ENCODE measurements at regions not wholly inside any gene's neighbourhood (a gene's known extent, or its start where the extent isn't known, plus 50 kb on each side); places are given as distances from the start of the nearest gene placed in this dataset.

DNA sequence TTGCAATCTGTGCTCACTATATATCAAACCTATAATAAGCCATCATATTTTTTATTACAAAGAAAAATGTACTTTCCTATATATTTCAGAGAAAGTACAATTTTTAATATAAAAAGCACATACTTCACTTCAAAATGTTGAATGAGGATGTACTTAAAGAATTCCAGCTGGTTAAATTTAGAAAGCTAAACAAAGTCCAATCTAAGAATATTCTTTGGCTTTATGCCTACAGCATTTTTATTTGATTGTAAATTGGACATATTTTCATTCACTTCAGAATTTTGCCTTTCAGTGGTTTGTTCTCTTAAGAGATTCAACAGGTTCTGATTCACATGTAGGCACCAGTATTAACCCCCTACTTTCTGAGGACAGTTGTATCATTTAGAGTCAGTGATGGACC is 533.8 kb downstream of the CAAP1 start:
- no peaks in the 10 kb centered on the region for H3K4me1 ChIP-seq (ENCODE audit: insufficient read depth, low read length, poor library complexity, severe bottlenecking)
- H3K79me2 ChIP-seq (ENCODE audit: insufficient read depth, low read length), result no peaks in the 10 kb centered on the region
- TF ChIP-seq, protein P1, sequence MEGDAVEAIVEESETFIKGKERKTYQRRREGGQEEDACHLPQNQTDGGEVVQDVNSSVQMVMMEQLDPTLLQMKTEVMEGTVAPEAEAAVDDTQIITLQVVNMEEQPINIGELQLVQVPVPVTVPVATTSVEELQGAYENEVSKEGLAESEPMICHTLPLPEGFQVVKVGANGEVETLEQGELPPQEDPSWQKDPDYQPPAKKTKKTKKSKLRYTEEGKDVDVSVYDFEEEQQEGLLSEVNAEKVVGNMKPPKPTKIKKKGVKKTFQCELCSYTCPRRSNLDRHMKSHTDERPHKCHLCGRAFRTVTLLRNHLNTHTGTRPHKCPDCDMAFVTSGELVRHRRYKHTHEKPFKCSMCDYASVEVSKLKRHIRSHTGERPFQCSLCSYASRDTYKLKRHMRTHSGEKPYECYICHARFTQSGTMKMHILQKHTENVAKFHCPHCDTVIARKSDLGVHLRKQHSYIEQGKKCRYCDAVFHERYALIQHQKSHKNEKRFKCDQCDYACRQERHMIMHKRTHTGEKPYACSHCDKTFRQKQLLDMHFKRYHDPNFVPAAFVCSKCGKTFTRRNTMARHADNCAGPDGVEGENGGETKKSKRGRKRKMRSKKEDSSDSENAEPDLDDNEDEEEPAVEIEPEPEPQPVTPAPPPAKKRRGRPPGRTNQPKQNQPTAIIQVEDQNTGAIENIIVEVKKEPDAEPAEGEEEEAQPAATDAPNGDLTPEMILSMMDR (conservative IDR thresholded peaks at IDR 0.05; ENCODE audit: low read length), result no peak
- TF ChIP-seq EZH2phosphoT487 (IDR thresholded peaks at IDR 0.05; ENCODE audit: borderline replicate concordance), result no peak
- H3K9me2 ChIP-seq (replicated peaks; ENCODE audit: low read depth, low read length), result no peaks in the 10 kb centered on the region
- no peak overlapping the region for H3K4me2 ChIP-seq (ENCODE audit: low read depth, low read length, poor library complexity, severe bottlenecking)
- H2AFZ ChIP-seq (ENCODE audit: low read length), result no peak overlapping the region
- no peaks in the 10 kb centered on the region for H3K36me3 ChIP-seq (ENCODE audit: insufficient read depth, low read length)
- no peak overlapping the region for H3K4me3 ChIP-seq (ENCODE audit: low read length, poor library complexity, severe bottlenecking)
- no peaks in the 10 kb centered on the region for H3K27me3 ChIP-seq (ENCODE audit: insufficient read depth, low read length, poor library complexity, severe bottlenecking)
- H3F3A ChIP-seq (ENCODE audit: low read depth), result no peaks in the 10 kb centered on the region
- no peak overlapping the region for H3K9ac ChIP-seq (ENCODE audit: low read depth, low read length, poor library complexity, severe bottlenecking)
- H3K9me3 ChIP-seq (ENCODE audit: insufficient read depth, low read depth, low read length), result no peaks in the 10 kb centered on the region
- no peaks in the 10 kb centered on the region for H4K20me1 ChIP-seq (ENCODE audit: insufficient read depth, low read length, poor library complexity, severe bottlenecking)

DNA sequence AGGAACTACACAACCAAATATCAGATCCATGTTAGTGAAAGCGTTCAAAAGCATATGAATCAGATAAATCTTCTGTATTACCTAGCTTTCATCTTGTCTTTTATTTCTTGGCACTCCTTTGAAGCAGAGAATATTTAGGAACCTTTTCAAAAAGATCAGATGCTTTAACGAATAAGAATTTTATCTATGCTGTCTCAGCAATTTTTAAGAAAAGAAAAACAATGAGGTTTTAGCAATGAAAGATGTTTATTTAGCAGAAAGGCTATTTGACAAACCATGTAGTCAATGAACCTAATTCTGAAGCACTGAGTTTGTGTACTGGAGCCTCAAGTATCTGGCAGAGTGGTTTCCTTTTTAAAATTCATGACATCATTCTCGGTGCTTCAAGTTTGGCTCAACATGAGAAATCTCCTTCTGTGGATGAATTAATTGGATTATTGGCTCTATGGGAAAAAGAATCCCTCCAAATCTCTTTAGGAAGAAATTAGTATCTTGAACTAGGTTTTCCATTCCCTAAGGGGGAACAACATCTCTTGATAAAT is 534.7 kb downstream of the CAAP1 start:
- TF ChIP-seq, protein P1 (conservative IDR thresholded peaks at IDR 0.05; ENCODE audit: low read length), result no peak
- TF ChIP-seq EZH2phosphoT487 (IDR thresholded peaks at IDR 0.05; ENCODE audit: borderline replicate concordance), result no peak
- Histone ChIP-seq H3K4me1 (ENCODE audit: insufficient read depth, low read length, poor library complexity, severe bottlenecking) (no peaks in the 10 kb centered on the region), H2AFZ (ENCODE audit: low read length) (no peak overlapping the region), H3K9me2 (replicated peaks; ENCODE audit: low read depth, low read length) (no peaks in the 10 kb centered on the region), H3K9ac (ENCODE audit: low read depth, low read length, poor library complexity, severe bottlenecking) (no peak overlapping the region), H3K4me3 (ENCODE audit: low read length, poor library complexity, severe bottlenecking) (no peak overlapping the region), H3K4me2 (ENCODE audit: low read depth, low read length, poor library complexity, severe bottlenecking) (no peak overlapping the region), H3K36me3 (ENCODE audit: insufficient read depth, low read length) (no peaks in the 10 kb centered on the region), H3K9me3 (ENCODE audit: insufficient read depth, low read depth, low read length) (no peaks in the 10 kb centered on the region), H3K27me3 (ENCODE audit: insufficient read depth, low read length, poor library complexity, severe bottlenecking) (no peaks in the 10 kb centered on the region), H4K20me1 (ENCODE audit: insufficient read depth, low read length, poor library complexity, severe bottlenecking) (no peaks in the 10 kb centered on the region), H3K79me2 (ENCODE audit: insufficient read depth, low read length) (no peaks in the 10 kb centered on the region), H3F3A (ENCODE audit: low read depth) (no peaks in the 10 kb centered on the region)

DNA sequence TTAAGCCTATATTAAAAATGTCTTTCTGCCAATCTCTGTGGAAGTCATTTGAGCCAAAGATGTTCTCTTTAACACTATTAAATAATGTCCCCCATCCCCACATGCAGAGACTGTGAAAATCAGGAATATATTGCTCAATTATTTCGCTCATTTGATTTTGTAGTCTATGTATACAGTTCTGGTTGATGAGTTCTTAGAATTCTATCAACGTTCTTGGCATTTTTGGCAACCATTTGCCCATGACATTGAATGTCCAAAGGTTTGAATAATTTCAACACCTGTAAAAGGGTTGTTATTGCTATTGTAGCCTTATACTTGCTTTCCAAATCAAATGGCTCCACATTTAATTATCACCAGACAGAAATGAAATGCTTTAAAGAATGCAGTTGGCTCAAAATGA is 536.1 kb downstream of the CAAP1 start:
- H3K4me2 ChIP-seq (ENCODE audit: low read depth, low read length, poor library complexity, severe bottlenecking), result no peak overlapping the region
- H3K4me1 ChIP-seq (ENCODE audit: insufficient read depth, low read length, poor library complexity, severe bottlenecking), result no peaks in the 10 kb centered on the region
- no peaks in the 10 kb centered on the region for H3K9me3 ChIP-seq (ENCODE audit: insufficient read depth, low read depth, low read length)
- H4K20me1 ChIP-seq (ENCODE audit: insufficient read depth, low read length, poor library complexity, severe bottlenecking), result no peaks in the 10 kb centered on the region
- no peak overlapping the region for H2AFZ ChIP-seq (ENCODE audit: low read length)
- TF ChIP-seq EZH2phosphoT487 (IDR thresholded peaks at IDR 0.05; ENCODE audit: borderline replicate concordance), result no peak
- TF ChIP-seq, protein P1 (conservative IDR thresholded peaks at IDR 0.05; ENCODE audit: low read length), result no peak
- no peak overlapping the region for H3K9ac ChIP-seq (ENCODE audit: low read depth, low read length, poor library complexity, severe bottlenecking)
- no peaks in the 10 kb centered on the region for H3K9me2 ChIP-seq (replicated peaks; ENCODE audit: low read depth, low read length)
- no peaks in the 10 kb centered on the region for H3F3A ChIP-seq (ENCODE audit: low read depth)
- no peaks in the 10 kb centered on the region for H3K79me2 ChIP-seq (ENCODE audit: insufficient read depth, low read length)
- H3K4me3 ChIP-seq (ENCODE audit: low read length, poor library complexity, severe bottlenecking), result no peak overlapping the region
- no peaks in the 10 kb centered on the region for H3K27me3 ChIP-seq (ENCODE audit: insufficient read depth, low read length, poor library complexity, severe bottlenecking)
- no peaks in the 10 kb centered on the region for H3K36me3 ChIP-seq (ENCODE audit: insufficient read depth, low read length)
